ENCODE measurements at regions not wholly inside any gene's neighbourhood (a gene's known extent, or its start where the extent isn't known, plus 50 kb on each side); places are given as distances from the start of the nearest gene placed in this dataset.

DNA sequence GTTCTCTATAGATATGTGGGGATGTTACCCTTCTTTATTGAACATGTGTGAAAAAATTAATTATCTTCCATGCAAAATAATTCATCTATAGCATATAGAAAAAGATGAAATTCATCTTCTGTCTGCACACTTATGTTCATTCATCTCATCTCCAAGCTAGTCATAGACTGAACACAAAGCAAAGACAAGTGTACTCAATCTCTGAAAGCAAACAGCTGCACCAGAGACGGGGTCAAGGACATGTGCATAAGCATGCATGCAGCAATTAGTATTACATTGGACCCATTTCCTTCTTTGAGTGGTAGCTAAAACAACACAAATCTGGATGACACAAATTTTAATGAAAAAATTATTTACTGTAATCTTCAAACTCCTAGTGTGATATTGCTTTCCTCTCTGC is 547.0 kb upstream of the COX7C start:
- TF ChIP-seq YY1 (IDR thresholded peaks at IDR 0.05) (no peak), TAF1 (conservative IDR thresholded peaks at IDR 0.05) (no peak), GABPA (IDR thresholded peaks at IDR 0.05 in 1 of 2, conservative IDR thresholded peaks at IDR 0.05 in 1 of 2) (no peak), JUND (IDR thresholded peaks at IDR 0.05) (no peak), RXRA (IDR thresholded peaks at IDR 0.05) (no peak), RAD21 (IDR thresholded peaks at IDR 0.05) (no peak)
- TF ChIP-seq, protein P1, sequence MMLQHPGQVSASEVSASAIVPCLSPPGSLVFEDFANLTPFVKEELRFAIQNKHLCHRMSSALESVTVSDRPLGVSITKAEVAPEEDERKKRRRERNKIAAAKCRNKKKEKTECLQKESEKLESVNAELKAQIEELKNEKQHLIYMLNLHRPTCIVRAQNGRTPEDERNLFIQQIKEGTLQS (IDR thresholded peaks at IDR 0.05), result no peak
- TF ChIP-seq, protein P2, sequence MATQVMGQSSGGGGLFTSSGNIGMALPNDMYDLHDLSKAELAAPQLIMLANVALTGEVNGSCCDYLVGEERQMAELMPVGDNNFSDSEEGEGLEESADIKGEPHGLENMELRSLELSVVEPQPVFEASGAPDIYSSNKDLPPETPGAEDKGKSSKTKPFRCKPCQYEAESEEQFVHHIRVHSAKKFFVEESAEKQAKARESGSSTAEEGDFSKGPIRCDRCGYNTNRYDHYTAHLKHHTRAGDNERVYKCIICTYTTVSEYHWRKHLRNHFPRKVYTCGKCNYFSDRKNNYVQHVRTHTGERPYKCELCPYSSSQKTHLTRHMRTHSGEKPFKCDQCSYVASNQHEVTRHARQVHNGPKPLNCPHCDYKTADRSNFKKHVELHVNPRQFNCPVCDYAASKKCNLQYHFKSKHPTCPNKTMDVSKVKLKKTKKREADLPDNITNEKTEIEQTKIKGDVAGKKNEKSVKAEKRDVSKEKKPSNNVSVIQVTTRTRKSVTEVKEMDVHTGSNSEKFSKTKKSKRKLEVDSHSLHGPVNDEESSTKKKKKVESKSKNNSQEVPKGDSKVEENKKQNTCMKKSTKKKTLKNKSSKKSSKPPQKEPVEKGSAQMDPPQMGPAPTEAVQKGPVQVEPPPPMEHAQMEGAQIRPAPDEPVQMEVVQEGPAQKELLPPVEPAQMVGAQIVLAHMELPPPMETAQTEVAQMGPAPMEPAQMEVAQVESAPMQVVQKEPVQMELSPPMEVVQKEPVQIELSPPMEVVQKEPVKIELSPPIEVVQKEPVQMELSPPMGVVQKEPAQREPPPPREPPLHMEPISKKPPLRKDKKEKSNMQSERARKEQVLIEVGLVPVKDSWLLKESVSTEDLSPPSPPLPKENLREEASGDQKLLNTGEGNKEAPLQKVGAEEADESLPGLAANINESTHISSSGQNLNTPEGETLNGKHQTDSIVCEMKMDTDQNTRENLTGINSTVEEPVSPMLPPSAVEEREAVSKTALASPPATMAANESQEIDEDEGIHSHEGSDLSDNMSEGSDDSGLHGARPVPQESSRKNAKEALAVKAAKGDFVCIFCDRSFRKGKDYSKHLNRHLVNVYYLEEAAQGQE (IDR thresholded peaks at IDR 0.05), result no peak
- TF ChIP-seq, protein P3, sequence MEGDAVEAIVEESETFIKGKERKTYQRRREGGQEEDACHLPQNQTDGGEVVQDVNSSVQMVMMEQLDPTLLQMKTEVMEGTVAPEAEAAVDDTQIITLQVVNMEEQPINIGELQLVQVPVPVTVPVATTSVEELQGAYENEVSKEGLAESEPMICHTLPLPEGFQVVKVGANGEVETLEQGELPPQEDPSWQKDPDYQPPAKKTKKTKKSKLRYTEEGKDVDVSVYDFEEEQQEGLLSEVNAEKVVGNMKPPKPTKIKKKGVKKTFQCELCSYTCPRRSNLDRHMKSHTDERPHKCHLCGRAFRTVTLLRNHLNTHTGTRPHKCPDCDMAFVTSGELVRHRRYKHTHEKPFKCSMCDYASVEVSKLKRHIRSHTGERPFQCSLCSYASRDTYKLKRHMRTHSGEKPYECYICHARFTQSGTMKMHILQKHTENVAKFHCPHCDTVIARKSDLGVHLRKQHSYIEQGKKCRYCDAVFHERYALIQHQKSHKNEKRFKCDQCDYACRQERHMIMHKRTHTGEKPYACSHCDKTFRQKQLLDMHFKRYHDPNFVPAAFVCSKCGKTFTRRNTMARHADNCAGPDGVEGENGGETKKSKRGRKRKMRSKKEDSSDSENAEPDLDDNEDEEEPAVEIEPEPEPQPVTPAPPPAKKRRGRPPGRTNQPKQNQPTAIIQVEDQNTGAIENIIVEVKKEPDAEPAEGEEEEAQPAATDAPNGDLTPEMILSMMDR (IDR thresholded peaks at IDR 0.05; ENCODE audit: low read depth, low read length, missing input control), result no peak
- TF ChIP-seq, protein P4, sequence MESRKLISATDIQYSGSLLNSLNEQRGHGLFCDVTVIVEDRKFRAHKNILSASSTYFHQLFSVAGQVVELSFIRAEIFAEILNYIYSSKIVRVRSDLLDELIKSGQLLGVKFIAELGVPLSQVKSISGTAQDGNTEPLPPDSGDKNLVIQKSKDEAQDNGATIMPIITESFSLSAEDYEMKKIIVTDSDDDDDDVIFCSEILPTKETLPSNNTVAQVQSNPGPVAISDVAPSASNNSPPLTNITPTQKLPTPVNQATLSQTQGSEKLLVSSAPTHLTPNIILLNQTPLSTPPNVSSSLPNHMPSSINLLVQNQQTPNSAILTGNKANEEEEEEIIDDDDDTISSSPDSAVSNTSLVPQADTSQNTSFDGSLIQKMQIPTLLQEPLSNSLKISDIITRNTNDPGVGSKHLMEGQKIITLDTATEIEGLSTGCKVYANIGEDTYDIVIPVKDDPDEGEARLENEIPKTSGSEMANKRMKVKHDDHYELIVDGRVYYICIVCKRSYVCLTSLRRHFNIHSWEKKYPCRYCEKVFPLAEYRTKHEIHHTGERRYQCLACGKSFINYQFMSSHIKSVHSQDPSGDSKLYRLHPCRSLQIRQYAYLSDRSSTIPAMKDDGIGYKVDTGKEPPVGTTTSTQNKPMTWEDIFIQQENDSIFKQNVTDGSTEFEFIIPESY (IDR thresholded peaks at IDR 0.05), result no peak

Measured in liver (tissue), 3 donors.